PC-3 (cell line): ENCODE measurements at regions not wholly inside any gene's neighbourhood (a gene's known extent, or its start where the extent isn't known, plus 50 kb on each side); places are given as distances from the start of the nearest gene placed in this dataset.

Experiments
- CTCF ChIP-seq: fragments of 300-600 bp; sonication (generic); conservative IDR thresholded peaks from 2 replicates; pipeline ENCODE4 v1.5.1; 2017; ENCODE audit warnings: antibody characterized with exemption, low read depth, mild to moderate bottlenecking, low read length
- EZH2 ChIP-seq: fragments of 300-600 bp; sonication (generic); IDR thresholded peaks from one replicate; pipeline ENCODE4 v1.6.1; 2017; ENCODE audit warnings: antibody characterized with exemption, mild to moderate bottlenecking, low read length; ENCODE audit not compliant: unreplicated experiment

GRCh38 chr2:236768393-236769140, 198.9 kb downstream of the ACKR3 start:
- TF ChIP-seq CTCF: no peak
- TF ChIP-seq EZH2: no peak
